K562 (cell line): ENCODE measurements at regions not wholly inside any gene's neighbourhood (a gene's known extent, or its start where the extent isn't known, plus 50 kb on each side); places are given as distances from the start of the nearest gene placed in this dataset.

Experiments used
- ATAC-seq: fragments of 200-7000 bp; cut with Tn5 transposase; 3 replicates; pipeline ENCODE4 v1.9.1; 2020; ENCODE audit warnings: moderate library complexity
- BruUV-seq: library from RNA; stranded (reverse); fragments of 400-500 nt; replicated peaks from 2 replicates; lab custom pipeline; 2021; lab: Mats Ljungman, UMichigan
- CTCF ChIA-PET: fragments of 300-600 bp; formaldehyde crosslinking; extraction: SDS; loops from one replicate; lab custom pipeline; 2021; ENCODE audit warnings: low intra/inter-chr PET ratio; lab: Yijun Ruan, JAX
- POLR2A ChIA-PET: fragments of 300-600, 350-650 bp; sonication (Branson Sonifier 250); formaldehyde crosslinking; extraction: SDS; loops from one replicate; lab custom pipeline; 2021; ENCODE audit warnings: antibody characterized with exemption, inconsistent platforms; lab: Yijun Ruan, JAX
- DNase-seq, 4 experiments: peaks; one replicate each; pipeline versions ENCODE4 v3.0.0 to v3.0.0-alpha.2; 2011 to 2018; ENCODE audit warnings: low spot score in 3 of 4, mixed read lengths in 3 of 4; ENCODE audit errors: extremely low read depth in 1 of 4
- FAIRE-seq: peaks from 2 replicates; lab custom pipeline; 2011; peaks lifted over from hg19 to GRCh38; lab: Jason Lieb, UNC
- H2AFZ ChIP-seq: 2 replicates; pipeline ENCODE4 v1.6.0; 2011; ENCODE audit warnings: low read depth, low read length, control low read depth, inconsistent platforms
- H3K27ac ChIP-seq: fragments of 200-600 bp; 3 replicates; pipeline ENCODE4 v1.8.0; 2011; ENCODE audit warnings: low read depth, mild to moderate bottlenecking, control low read depth, inconsistent platforms, low read length, moderate library complexity, mixed read lengths; ENCODE audit errors: extremely low read depth
- H3K27me3 ChIP-seq, 2 experiments: fragments of 300-600 bp in 1 of 2; 2 replicates in 1 of 2; 3 replicates in 1 of 2; pipeline versions ENCODE4 v1.6.0 to v1.8.0; 2011; ENCODE audit warnings: inconsistent platforms in 2 of 2, low read length in 2 of 2, mild to moderate bottlenecking in 1 of 2, mixed read lengths in 1 of 2, moderate library complexity in 1 of 2; ENCODE audit not compliant: control insufficient read depth in 2 of 2, insufficient read depth in 2 of 2
- H3K36me3 ChIP-seq: fragments of 300-600 bp; 3 replicates; pipeline ENCODE4 v1.8.0; 2011; ENCODE audit warnings: mild to moderate bottlenecking, low read length, inconsistent platforms; ENCODE audit not compliant: control insufficient read depth, insufficient read depth
- H3K4me1 ChIP-seq, 2 experiments: fragments of 200-600 bp in 1 of 2; replicated peaks in 1 of 2; 2 replicates in 1 of 2; 3 replicates in 1 of 2; pipeline versions ENCODE4 v1.5.1 to v1.8.0; 2011; ENCODE audit warnings: inconsistent platforms in 2 of 2, low read length in 2 of 2, mild to moderate bottlenecking in 1 of 2, mixed read lengths in 1 of 2, moderate library complexity in 1 of 2; ENCODE audit not compliant: control insufficient read depth in 2 of 2, insufficient read depth in 2 of 2
- H3K4me2 ChIP-seq: 2 replicates; pipeline ENCODE4 v1.6.1; 2011; ENCODE audit warnings: low read length, control low read depth, inconsistent platforms, mixed read lengths; ENCODE audit not compliant: insufficient read depth
- H3K4me3 ChIP-seq: fragments of 200-600 bp; sonication (generic), shearing (Covaris generic); 2 replicates; pipeline ENCODE4 v1.5.1; 2016; ENCODE audit warnings: control low read depth, inconsistent platforms
- H3K79me2 ChIP-seq: fragments of 200-600 bp; 3 replicates; pipeline ENCODE4 v1.8.0; 2011; ENCODE audit warnings: low read length, inconsistent platforms; ENCODE audit not compliant: control insufficient read depth, insufficient read depth
- H3K9ac ChIP-seq, 2 experiments: 2 replicates each; pipeline versions ENCODE4 v1.6.0 to v1.6.1; 2011; ENCODE audit warnings: low read depth in 2 of 2, low read length in 2 of 2, control low read depth in 1 of 2, inconsistent platforms in 1 of 2, mild to moderate bottlenecking in 1 of 2, mixed read lengths in 1 of 2; ENCODE audit not compliant: insufficient read depth in 1 of 2
- H3K9me1 ChIP-seq: one replicate; pipeline ENCODE4 v1.6.0; 2011; ENCODE audit warnings: inconsistent platforms, mild to moderate bottlenecking, low read length, moderate library complexity; ENCODE audit not compliant: control insufficient read depth, insufficient read depth
- H3K9me3 ChIP-seq: replicated peaks from 2 replicates; pipeline ENCODE4 v1.5.1; 2011; ENCODE audit warnings: low read depth, low read length, inconsistent platforms; ENCODE audit not compliant: control insufficient read depth, insufficient read depth
- H4K20me1 ChIP-seq: replicated peaks from 2 replicates; pipeline ENCODE4 v1.6.1; 2011; ENCODE audit warnings: low read length, inconsistent platforms, mixed read lengths; ENCODE audit not compliant: control insufficient read depth, insufficient read depth
- ASH1L ChIP-seq: fragments of 450-650 bp; IDR thresholded peaks from 2 replicates; pipeline ENCODE4 v1.6.1; 2018; ENCODE audit warnings: borderline replicate concordance, mild to moderate bottlenecking, low read depth; ENCODE audit not compliant: partially characterized antibody
- CBX5 ChIP-seq: IDR thresholded peaks from 2 replicates; pipeline ENCODE4 v1.6.1; 2014; ENCODE audit warnings: low read depth, borderline replicate concordance
- CEBPB ChIP-seq: fragments of 450-650 bp; IDR thresholded peaks from 2 replicates; pipeline ENCODE4 v1.6.1; 2016; ENCODE audit warnings: missing genetic modification characterization, missing compliant biosample characterization
- CEBPG ChIP-seq, 3 experiments: fragments of 200-800 bp in 1 of 3; sonication (Bioruptor generic) in 1 of 3; sonication (generic) in 1 of 3; formaldehyde crosslinking in 1 of 3; IDR thresholded peaks in 2 of 3; conservative IDR thresholded peaks in 1 of 3; 2 replicates each; pipeline versions ENCODE4 v1.6.1 to v1.8.0; 2016 to 2022; ENCODE audit warnings: missing compliant biosample characterization in 2 of 3, missing genetic modification characterization in 2 of 3, mild to moderate bottlenecking in 1 of 3, missing genetic modification reagents in 1 of 3
- GABPB2 ChIP-seq: fragments of 250-450 bp; sonication (Bioruptor Pico); conservative IDR thresholded peaks from 2 replicates; pipeline ENCODE4 v1.5.1; 2021; ENCODE audit warnings: mild to moderate bottlenecking
- HDGF ChIP-seq: fragments of 450-650 bp; IDR thresholded peaks from 2 replicates; pipeline ENCODE4 v1.6.1; 2016
- MBD2 ChIP-seq: sonication (generic); IDR thresholded peaks from 2 replicates; pipeline ENCODE4 v1.6.1; 2016; ENCODE audit warnings: low read depth, borderline replicate concordance
- MCM2 ChIP-seq: fragments of 450-650 bp; IDR thresholded peaks from 2 replicates; pipeline ENCODE4 v1.6.1; 2017; ENCODE audit warnings: low read depth, mild to moderate bottlenecking
- NFIX ChIP-seq: fragments of 250-450 bp; sonication (Bioruptor Pico); IDR thresholded peaks from 2 replicates; pipeline ENCODE4 v1.4.0; 2020; ENCODE audit warnings: low read depth, mild to moderate bottlenecking, moderate library complexity
- NFYB ChIP-seq: IDR thresholded peaks from 2 replicates; pipeline ENCODE4 v1.6.1; 2011; ENCODE audit warnings: mild to moderate bottlenecking, moderate library complexity; ENCODE audit not compliant: insufficient read length; ENCODE audit errors: extremely low read depth
- NONO ChIP-seq, 2 experiments: fragments of 200-400 bp in 1 of 2; fragments of 450-650 bp in 1 of 2; formaldehyde crosslinking in 1 of 2; IDR thresholded peaks; 2 replicates each; pipeline ENCODE4 v1.6.1; 2017; ENCODE audit warnings: low read depth in 2 of 2, mild to moderate bottlenecking in 2 of 2, moderate library complexity in 2 of 2, low read length in 1 of 2
- PTTG1 ChIP-seq: fragments of 450-650 bp; IDR thresholded peaks from 2 replicates; pipeline ENCODE4 v1.6.1; 2016; ENCODE audit warnings: low read depth, mild to moderate bottlenecking, missing genetic modification characterization, missing compliant biosample characterization
- STAT5B ChIP-seq: fragments of 250-450 bp; sonication (Bioruptor Pico); IDR thresholded peaks from 2 replicates; pipeline ENCODE4 v1.8.0; 2021; ENCODE audit warnings: mild to moderate bottlenecking, inconsistent platforms
- ZNF408 ChIP-seq: fragments of 250-450 bp; sonication (Bioruptor Pico); IDR thresholded peaks from 2 replicates; pipeline ENCODE4 v1.4.0; 2020; ENCODE audit warnings: low read depth, mild to moderate bottlenecking, moderate library complexity
- ZNF551 ChIP-seq: fragments of 250-450 bp; sonication (Bioruptor Pico); IDR thresholded peaks from 2 replicates; pipeline ENCODE4 v1.5.0; 2021; ENCODE audit warnings: mild to moderate bottlenecking, moderate library complexity
- WGBS: fragments of 100-300 bp; shearing (Covaris generic); methylation state at CpG from one replicate; pipeline ENCODE4 v1.1.6; 2016; ENCODE audit warnings: low coverage, mixed read lengths; ENCODE audit not compliant: insufficient coverage; ENCODE audit errors: missing lambda C conversion rate; 5-methylcytosine and 5-hydroxymethylcytosine counted together
- in situ Hi-C: fragments of 300-500 bp; cut with MboI; formaldehyde crosslinking; loops from 4 replicates; pipeline ENCODE4 v1.15.0; 2018; ENCODE audit warnings: inconsistent platforms, mixed read lengths
- intact Hi-C: fragments of 100-400 bp; cut with micrococcal nuclease; formaldehyde crosslinking; loops from 2 replicates; pipeline ENCODE4 v1.14.2; 2022

GRCh38 chr2:67524777-67525176 is 127.6 kb downstream of the ETAA1 start:
- Histone ChIP-seq H3K4me3 (no peak overlapping the region), H3K9ac (no peak overlapping the region), H3K79me2 (no peaks in the 10 kb centered on the region), H3K4me2 (no peak overlapping the region), H3K4me1 (no peaks in the 10 kb centered on the region), H3K9me3 (no peaks in the 10 kb centered on the region), H3K27ac (no peak overlapping the region), H2AFZ (no peak overlapping the region), H3K36me3 (no peaks in the 10 kb centered on the region), H3K27me3 (no peaks in the 10 kb centered on the region), H4K20me1 (no peaks in the 10 kb centered on the region), H3K9me1 (no peaks in the 10 kb centered on the region)
- no peak for ATAC-seq
- ChIA-PET CTCF (no interaction called here), POLR2A (no interaction called here)
- in situ Hi-C loops, result no loop called here
- no peak for TF ChIP-seq NFYB
- TF ChIP-seq PTTG1 (tag), result no peak
- no peak for TF ChIP-seq NFIX (CRISPR knock-in tag)
- TF ChIP-seq ASH1L, result no peak
- TF ChIP-seq HDGF, result no peak
- TF ChIP-seq GABPB2, result no peak
- TF ChIP-seq ZNF408 (CRISPR knock-in tag), result no peak
- TF ChIP-seq MCM2, result no peak
- no peak for TF ChIP-seq CBX5
- no TSS peak for BruUV-seq
- no peak for DNase-seq
- intact Hi-C loops, result no loop called here
- FAIRE-seq, result no peak

GRCh38 chr2:67526283-67526682 is 129.2 kb downstream of the ETAA1 start:
- BruUV-seq, result no TSS peak
- Histone ChIP-seq H3K9ac (no peak overlapping the region), H3K27ac (no peak overlapping the region), H3K4me1 (no peaks in the 10 kb centered on the region), H3K4me2 (no peak overlapping the region), H3K9me3 (no peaks in the 10 kb centered on the region), H3K36me3 (no peaks in the 10 kb centered on the region), H2AFZ (no peak overlapping the region), H3K4me3 (no peak overlapping the region), H3K79me2 (no peaks in the 10 kb centered on the region), H3K27me3 (no peaks in the 10 kb centered on the region), H3K9me1 (no peaks in the 10 kb centered on the region), H4K20me1 (no peaks in the 10 kb centered on the region)
- CTCF ChIA-PET, result no interaction called here
- intact Hi-C loops, result no loop called here
- DNase-seq (no peak), ATAC-seq (no peak), FAIRE-seq (no peak)
- in situ Hi-C loops, result no loop called here
- TF ChIP-seq ZNF551 (CRISPR knock-in tag), result no peak
- TF ChIP-seq MBD2, result no peak
- no peak for TF ChIP-seq NONO (IDR thresholded peaks at IDR 0.05; ENCODE audit: low read depth in 2 of 2, low read length in 1 of 2)
- peak; percentile 65 for TF ChIP-seq CEBPB (tag)
- TF ChIP-seq STAT5B (CRISPR knock-in tag), result no peak
- TF ChIP-seq CEBPG (CRISPR knock-in tag; IDR thresholded peaks at IDR 0.05), result no peak
- TF ChIP-seq CEBPG (tag; conservative IDR thresholded peaks at IDR 0.05 in 1 of 2, IDR thresholded peaks at IDR 0.05 in 1 of 2), result peak; percentile 38 to 87; a peak in 3 of 4 replicates
- POLR2A ChIA-PET, result no interaction called here
- 0% methylated on average over 4 of the region's 4 CpGs for WGBS
